ENCODE measurements at regions not wholly inside any gene's neighbourhood (a gene's known extent, or its start where the extent isn't known, plus 50 kb on each side); places are given as distances from the start of the nearest gene placed in this dataset.

GRCh38 chr2:32887125-32887524 lies 59.6 kb upstream of the LTBP1 start:
- Mint-ChIP-seq H3K9me3 (peaks cover 19% of the 10 kb centered on the region), H3K27ac (no peak overlapping the region), H3K27me3 (ENCODE audit: insufficient read depth) (peaks cover 4% of the 10 kb centered on the region), H3K4me1 (ENCODE audit: low read depth) (peaks cover 25% of the 10 kb centered on the region), H3K36me3 (ENCODE audit: low read depth) (peaks cover 10% of the 10 kb centered on the region), H3K4me3 (no peak overlapping the region)
- DNase-seq: no peak
- no peak for TF ChIP-seq CTCF (IDR thresholded peaks at IDR 0.05)

GRCh38 chr2:32894119-32894728 lies 52.5 kb upstream of the LTBP1 start:
- H3K9me3 Mint-ChIP-seq: no peaks in the 10 kb centered on the region
- H3K4me1 Mint-ChIP-seq (ENCODE audit: low read depth): no peaks in the 10 kb centered on the region
- no peak for DNase-seq
- no peak for TF ChIP-seq CTCF (IDR thresholded peaks at IDR 0.05)
- peaks cover 12% of the 10 kb centered on the region for H3K27me3 Mint-ChIP-seq (ENCODE audit: insufficient read depth)
- H3K27ac Mint-ChIP-seq: no peak overlapping the region
- H3K36me3 Mint-ChIP-seq (ENCODE audit: low read depth): peaks cover 4% of the 10 kb centered on the region; the same call in 1 of the 2 replicates
- H3K4me3 Mint-ChIP-seq: no peak overlapping the region

- H3K36me3 Mint-ChIP-seq (ENCODE audit: low read depth): peaks cover 4% of the 10 kb centered on the region; the same call in 1 of the 2 replicates
- H3K9me3 Mint-ChIP-seq: no peaks in the 10 kb centered on the region
- no peak for TF ChIP-seq CTCF (IDR thresholded peaks at IDR 0.05)
- no peak overlapping the region for H3K27ac Mint-ChIP-seq
- H3K27me3 Mint-ChIP-seq (ENCODE audit: insufficient read depth): peaks cover 11% of the 10 kb centered on the region
- no peak overlapping the region for H3K4me3 Mint-ChIP-seq
- DNase-seq: no peak
- H3K4me1 Mint-ChIP-seq (ENCODE audit: low read depth): peaks cover 1% of the 10 kb centered on the region; the same call in 1 of the 2 replicates
Observed at GRCh38 chr2:32895424-32895823, 51.3 kb upstream of the LTBP1 start.

Data from HFFc6 (cell line).